GM12872 (cell line): ENCODE measurements at regions not wholly inside any gene's neighbourhood (a gene's known extent, or its start where the extent isn't known, plus 50 kb on each side); places are given as distances from the start of the nearest gene placed in this dataset.

ENCODE experiments used
- CTCF ChIP-seq: IDR thresholded peaks from 3 replicates; pipeline ENCODE4 v1.5.1; 2011; ENCODE audit warnings: low read depth, mild to moderate bottlenecking, low read length, moderate library complexity; ENCODE audit not compliant: insufficient read depth

- no peak for TF ChIP-seq CTCF
Measured at GRCh38 chr6:88358846-88359245, 192.7 kb upstream of the CNR1 start.

- TF ChIP-seq CTCF: no peak
Measured at GRCh38 chr6:88349511-88349910, 183.4 kb upstream of the CNR1 start.

- no peak for TF ChIP-seq CTCF
Measured at GRCh38 chr6:88342336-88342735, 176.2 kb upstream of the CNR1 start.

GRCh38 chr6:88339761-88340160 lies 173.6 kb upstream of the CNR1 start:
- TF ChIP-seq CTCF: no peak

GRCh38 chr6:88321306-88321705 lies 155.2 kb upstream of the CNR1 start:
- no peak for TF ChIP-seq CTCF

- no peak for TF ChIP-seq CTCF
Measured at GRCh38 chr6:88311561-88311960, 145.4 kb upstream of the CNR1 start.

GRCh38 chr6:88304520-88304919 lies 138.4 kb upstream of the CNR1 start:
- no peak for TF ChIP-seq CTCF

GRCh38 chr6:88302769-88303225 lies 136.7 kb upstream of the CNR1 start:
- TF ChIP-seq CTCF: no peak
